ENCODE measurements at regions not wholly inside any gene's neighbourhood (a gene's known extent, or its start where the extent isn't known, plus 50 kb on each side); places are given as distances from the start of the nearest gene placed in this dataset.

DNA sequence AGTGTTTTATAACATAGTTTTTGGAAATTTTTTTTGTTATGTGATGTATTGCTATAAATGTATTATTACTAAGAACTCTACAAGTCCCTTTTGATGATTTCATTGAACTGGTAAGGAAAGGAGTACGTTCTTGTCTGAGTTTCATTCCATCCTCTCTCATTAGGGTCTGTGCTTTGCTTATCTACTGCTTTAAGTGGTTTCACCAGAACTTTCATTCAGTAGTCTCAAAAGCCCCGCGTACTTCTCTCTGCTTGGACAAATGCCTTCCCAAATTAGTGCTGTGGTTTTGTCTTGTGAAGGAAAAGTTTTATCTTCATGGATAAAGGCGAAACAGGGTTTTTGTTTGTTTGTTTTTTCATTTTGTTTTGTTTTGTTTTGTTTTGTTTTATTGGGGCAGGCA is 469.8 kb upstream of the WWC1 start:
- DNase-seq: no peak
- H3K4me3 ChIP-seq (ENCODE audit: insufficient read depth, low read depth, low read length, poor library complexity, severe bottlenecking): no peak overlapping the region
- H3K4me1 ChIP-seq (ENCODE audit: control insufficient read depth, insufficient read depth, low read length, poor library complexity, severe bottlenecking): no peaks in the 10 kb centered on the region
- no peaks in the 10 kb centered on the region for H3K36me3 ChIP-seq (ENCODE audit: control insufficient read depth, insufficient read depth, low read length)
- no peaks in the 10 kb centered on the region for H3K27me3 ChIP-seq (replicated peaks; ENCODE audit: control insufficient read depth, insufficient read depth, low read length, poor library complexity, severe bottlenecking)
- H3K27ac ChIP-seq (ENCODE audit: insufficient read depth, low read length, poor library complexity, severe bottlenecking): no peak overlapping the region
- H3K9me3 ChIP-seq (ENCODE audit: control insufficient read depth, low read length): no peaks in the 10 kb centered on the region

DNA sequence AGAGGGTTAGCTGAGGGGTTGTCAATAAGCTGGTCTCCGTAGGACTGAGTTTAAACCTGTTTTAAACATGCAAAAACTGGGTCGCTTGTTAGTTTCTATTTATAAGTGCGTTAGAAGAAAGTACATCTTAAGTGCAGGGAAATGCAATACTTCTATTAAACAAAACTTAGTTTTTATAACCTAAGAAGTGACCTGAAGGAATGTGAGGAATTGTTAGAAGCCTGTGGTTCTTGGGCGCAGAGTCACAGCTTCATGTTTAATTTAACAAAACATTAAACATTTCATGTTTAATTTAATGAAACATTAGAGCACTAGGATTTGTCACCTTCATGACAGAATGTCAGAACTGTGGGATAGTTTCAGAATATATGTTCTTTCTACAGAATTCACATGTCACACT is 469.2 kb upstream of the WWC1 start:
- DNase-seq: no peak
- Histone ChIP-seq H3K27me3 (replicated peaks; ENCODE audit: control insufficient read depth, insufficient read depth, low read length, poor library complexity, severe bottlenecking) (no peaks in the 10 kb centered on the region), H3K9me3 (ENCODE audit: control insufficient read depth, low read length) (no peaks in the 10 kb centered on the region), H3K36me3 (ENCODE audit: control insufficient read depth, insufficient read depth, low read length) (no peaks in the 10 kb centered on the region), H3K4me3 (ENCODE audit: insufficient read depth, low read depth, low read length, poor library complexity, severe bottlenecking) (no peak overlapping the region), H3K27ac (ENCODE audit: insufficient read depth, low read length, poor library complexity, severe bottlenecking) (no peak overlapping the region), H3K4me1 (ENCODE audit: control insufficient read depth, insufficient read depth, low read length, poor library complexity, severe bottlenecking) (no peaks in the 10 kb centered on the region)

- Histone ChIP-seq H3K27ac (ENCODE audit: insufficient read depth, low read length, poor library complexity, severe bottlenecking) (no peak overlapping the region), H3K27me3 (replicated peaks; ENCODE audit: control insufficient read depth, insufficient read depth, low read length, poor library complexity, severe bottlenecking) (no peaks in the 10 kb centered on the region), H3K36me3 (ENCODE audit: control insufficient read depth, insufficient read depth, low read length) (no peaks in the 10 kb centered on the region), H3K9me3 (ENCODE audit: control insufficient read depth, low read length) (no peaks in the 10 kb centered on the region), H3K4me1 (ENCODE audit: control insufficient read depth, insufficient read depth, low read length, poor library complexity, severe bottlenecking) (no peaks in the 10 kb centered on the region), H3K4me3 (ENCODE audit: insufficient read depth, low read depth, low read length, poor library complexity, severe bottlenecking) (no peak overlapping the region)
- DNase-seq: no peak
Measured at GRCh38 chr5:167823405-167823804, 468.0 kb upstream of the WWC1 start.

- no peaks in the 10 kb centered on the region for H3K4me1 ChIP-seq (ENCODE audit: control insufficient read depth, insufficient read depth, low read length, poor library complexity, severe bottlenecking)
- H3K27ac ChIP-seq (ENCODE audit: insufficient read depth, low read length, poor library complexity, severe bottlenecking): no peak overlapping the region
- H3K36me3 ChIP-seq (ENCODE audit: control insufficient read depth, insufficient read depth, low read length): no peaks in the 10 kb centered on the region
- no peaks in the 10 kb centered on the region for H3K9me3 ChIP-seq (ENCODE audit: control insufficient read depth, low read length)
- H3K27me3 ChIP-seq (replicated peaks; ENCODE audit: control insufficient read depth, insufficient read depth, low read length, poor library complexity, severe bottlenecking): no peaks in the 10 kb centered on the region
- DNase-seq: no peak
- no peak overlapping the region for H3K4me3 ChIP-seq (ENCODE audit: insufficient read depth, low read depth, low read length, poor library complexity, severe bottlenecking)
Measured at GRCh38 chr5:167827766-167828165, 463.7 kb upstream of the WWC1 start.

- H3K9me3 ChIP-seq (ENCODE audit: control insufficient read depth, low read length): no peaks in the 10 kb centered on the region
- no peak overlapping the region for H3K4me3 ChIP-seq (ENCODE audit: insufficient read depth, low read depth, low read length, poor library complexity, severe bottlenecking)
- H3K27me3 ChIP-seq (replicated peaks; ENCODE audit: control insufficient read depth, insufficient read depth, low read length, poor library complexity, severe bottlenecking): no peaks in the 10 kb centered on the region
- H3K36me3 ChIP-seq (ENCODE audit: control insufficient read depth, insufficient read depth, low read length): no peaks in the 10 kb centered on the region
- no peak overlapping the region for H3K27ac ChIP-seq (ENCODE audit: insufficient read depth, low read length, poor library complexity, severe bottlenecking)
- H3K4me1 ChIP-seq (ENCODE audit: control insufficient read depth, insufficient read depth, low read length, poor library complexity, severe bottlenecking): no peaks in the 10 kb centered on the region
- DNase-seq: no peak
Measured at GRCh38 chr5:167831754-167832504, 459.5 kb upstream of the WWC1 start.

- Histone ChIP-seq H3K4me3 (ENCODE audit: insufficient read depth, low read depth, low read length, poor library complexity, severe bottlenecking) (no peak overlapping the region), H3K4me1 (ENCODE audit: control insufficient read depth, insufficient read depth, low read length, poor library complexity, severe bottlenecking) (no peaks in the 10 kb centered on the region), H3K9me3 (ENCODE audit: control insufficient read depth, low read length) (no peaks in the 10 kb centered on the region), H3K36me3 (ENCODE audit: control insufficient read depth, insufficient read depth, low read length) (no peaks in the 10 kb centered on the region), H3K27me3 (replicated peaks; ENCODE audit: control insufficient read depth, insufficient read depth, low read length, poor library complexity, severe bottlenecking) (no peaks in the 10 kb centered on the region), H3K27ac (ENCODE audit: insufficient read depth, low read length, poor library complexity, severe bottlenecking) (no peak overlapping the region)
- no peak for DNase-seq
Measured at GRCh38 chr5:167832609-167833008, 458.8 kb upstream of the WWC1 start.

GRCh38 chr5:167833456-167833855 is 458.0 kb upstream of the WWC1 start:
- H3K9me3 ChIP-seq (ENCODE audit: control insufficient read depth, low read length): no peaks in the 10 kb centered on the region
- H3K4me3 ChIP-seq (ENCODE audit: insufficient read depth, low read depth, low read length, poor library complexity, severe bottlenecking): no peak overlapping the region
- no peak for DNase-seq
- no peak overlapping the region for H3K27ac ChIP-seq (ENCODE audit: insufficient read depth, low read length, poor library complexity, severe bottlenecking)
- no peaks in the 10 kb centered on the region for H3K4me1 ChIP-seq (ENCODE audit: control insufficient read depth, insufficient read depth, low read length, poor library complexity, severe bottlenecking)
- no peaks in the 10 kb centered on the region for H3K36me3 ChIP-seq (ENCODE audit: control insufficient read depth, insufficient read depth, low read length)
- no peaks in the 10 kb centered on the region for H3K27me3 ChIP-seq (replicated peaks; ENCODE audit: control insufficient read depth, insufficient read depth, low read length, poor library complexity, severe bottlenecking)

GRCh38 chr5:167835146-167835545 is 456.3 kb upstream of the WWC1 start:
- no peak overlapping the region for H3K27ac ChIP-seq (ENCODE audit: insufficient read depth, low read length, poor library complexity, severe bottlenecking)
- H3K4me3 ChIP-seq (ENCODE audit: insufficient read depth, low read depth, low read length, poor library complexity, severe bottlenecking): no peak overlapping the region
- H3K36me3 ChIP-seq (ENCODE audit: control insufficient read depth, insufficient read depth, low read length): no peaks in the 10 kb centered on the region
- DNase-seq: no peak
- H3K4me1 ChIP-seq (ENCODE audit: control insufficient read depth, insufficient read depth, low read length, poor library complexity, severe bottlenecking): no peaks in the 10 kb centered on the region
- H3K9me3 ChIP-seq (ENCODE audit: control insufficient read depth, low read length): no peaks in the 10 kb centered on the region
- H3K27me3 ChIP-seq (replicated peaks; ENCODE audit: control insufficient read depth, insufficient read depth, low read length, poor library complexity, severe bottlenecking): no peaks in the 10 kb centered on the region

- Histone ChIP-seq H3K27me3 (replicated peaks; ENCODE audit: control insufficient read depth, insufficient read depth, low read length, poor library complexity, severe bottlenecking) (no peaks in the 10 kb centered on the region), H3K9me3 (ENCODE audit: control insufficient read depth, low read length) (no peaks in the 10 kb centered on the region), H3K4me1 (ENCODE audit: control insufficient read depth, insufficient read depth, low read length, poor library complexity, severe bottlenecking) (no peaks in the 10 kb centered on the region), H3K27ac (ENCODE audit: insufficient read depth, low read length, poor library complexity, severe bottlenecking) (no peak overlapping the region), H3K36me3 (ENCODE audit: control insufficient read depth, insufficient read depth, low read length) (no peaks in the 10 kb centered on the region), H3K4me3 (ENCODE audit: insufficient read depth, low read depth, low read length, poor library complexity, severe bottlenecking) (no peak overlapping the region)
- DNase-seq: no peak
Measured at GRCh38 chr5:167837127-167837526, 454.3 kb upstream of the WWC1 start.

DNA sequence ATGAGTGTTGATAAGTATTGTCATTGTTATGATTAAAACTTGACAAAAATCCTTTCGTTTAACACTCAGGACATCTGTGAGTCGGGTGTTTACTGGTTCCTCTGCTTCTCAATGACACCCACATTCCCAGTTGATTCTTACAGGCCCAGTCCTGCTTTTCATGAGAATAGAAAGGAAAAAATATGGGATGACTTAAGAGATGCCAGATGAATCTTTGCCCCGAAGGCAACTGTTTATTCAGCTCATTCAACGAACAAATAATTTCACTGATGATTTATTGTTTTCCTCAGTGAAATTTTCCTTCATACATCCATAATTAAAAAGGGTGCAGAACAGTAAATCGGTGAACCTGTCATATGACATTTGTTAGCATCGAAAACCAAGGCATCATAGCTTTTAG is 452.4 kb upstream of the WWC1 start:
- H3K27ac ChIP-seq (ENCODE audit: insufficient read depth, low read length, poor library complexity, severe bottlenecking): no peak overlapping the region
- H3K9me3 ChIP-seq (ENCODE audit: control insufficient read depth, low read length): no peaks in the 10 kb centered on the region
- DNase-seq: no peak
- no peak overlapping the region for H3K4me3 ChIP-seq (ENCODE audit: insufficient read depth, low read depth, low read length, poor library complexity, severe bottlenecking)
- no peaks in the 10 kb centered on the region for H3K36me3 ChIP-seq (ENCODE audit: control insufficient read depth, insufficient read depth, low read length)
- no peaks in the 10 kb centered on the region for H3K4me1 ChIP-seq (ENCODE audit: control insufficient read depth, insufficient read depth, low read length, poor library complexity, severe bottlenecking)
- H3K27me3 ChIP-seq (replicated peaks; ENCODE audit: control insufficient read depth, insufficient read depth, low read length, poor library complexity, severe bottlenecking): no peaks in the 10 kb centered on the region

Measured in effector memory CD4-positive, alpha-beta T cell (primary cell).